ENCODE measurements at regions not wholly inside any gene's neighbourhood (a gene's known extent, or its start where the extent isn't known, plus 50 kb on each side); places are given as distances from the start of the nearest gene placed in this dataset.

- H3K4me3 ChIP-seq: no peak overlapping the region
- H3K36me3 ChIP-seq: no peaks in the 10 kb centered on the region
- DNase-seq (no peak), ATAC-seq (ENCODE audit: low FRiP score in 2 of 2) (no peak)
- no peaks in the 10 kb centered on the region for H3K27me3 ChIP-seq
- H3K9me3 ChIP-seq: no peaks in the 10 kb centered on the region
- TF ChIP-seq EP300 (IDR thresholded peaks at IDR 0.05) (no peak), POLR2AphosphoS5 (IDR thresholded peaks at IDR 0.05) (no peak), POLR2A (IDR thresholded peaks at IDR 0.05) (no peak)
- H3K27ac ChIP-seq: no peak overlapping the region
- no peaks in the 10 kb centered on the region for H3K4me1 ChIP-seq
These were observed 1336.2 kb upstream of the NRXN1 start for GRCh38 chr2:52368141-52368540.

GRCh38 chr2:52365946-52366345, 1334.0 kb upstream of the NRXN1 start:
- DNase-seq: no peak
- Histone ChIP-seq H3K27me3 (no peaks in the 10 kb centered on the region), H3K9me3 (no peaks in the 10 kb centered on the region), H3K4me3 (no peak overlapping the region), H3K36me3 (no peaks in the 10 kb centered on the region), H3K4me1 (no peaks in the 10 kb centered on the region), H3K27ac (no peak overlapping the region)
- TF ChIP-seq POLR2A (IDR thresholded peaks at IDR 0.05): no peak
- no peak for TF ChIP-seq EP300 (IDR thresholded peaks at IDR 0.05)
- TF ChIP-seq POLR2AphosphoS5 (IDR thresholded peaks at IDR 0.05): no peak
- TF ChIP-seq CTCF (IDR thresholded peaks at IDR 0.05): no peak
- ATAC-seq (ENCODE audit: low FRiP score in 2 of 2): no peak
- WGBS, 2 donors: 66 to 75% methylated on average over 2 of the region's 2 CpGs

GRCh38 chr2:52356556-52356955, 1324.6 kb upstream of the NRXN1 start:
- WGBS, 2 donors: 17 to 26% methylated on average over 2 of the region's 2 CpGs
- DNase-seq (no peak), ATAC-seq (ENCODE audit: low FRiP score in 2 of 2) (no peak)
- H3K36me3 ChIP-seq: no peaks in the 10 kb centered on the region
- no peak overlapping the region for H3K27ac ChIP-seq
- peaks cover 0 to 5% (median 0%) of the 10 kb centered on the region in 4 donors for H3K9me3 ChIP-seq
- H3K4me1 ChIP-seq: no peaks in the 10 kb centered on the region
- H3K4me3 ChIP-seq: no peak overlapping the region
- no peaks in the 10 kb centered on the region for H3K27me3 ChIP-seq
- TF ChIP-seq POLR2A (IDR thresholded peaks at IDR 0.05) (no peak), CTCF (IDR thresholded peaks at IDR 0.05) (no peak), POLR2AphosphoS5 (IDR thresholded peaks at IDR 0.05) (no peak), EP300 (IDR thresholded peaks at IDR 0.05) (no peak)

- Histone ChIP-seq H3K4me3 (no peak overlapping the region), H3K9me3 (no peaks in the 10 kb centered on the region), H3K4me1 (no peaks in the 10 kb centered on the region), H3K36me3 (no peaks in the 10 kb centered on the region), H3K27me3 (no peaks in the 10 kb centered on the region), H3K27ac (no peak overlapping the region)
- ATAC-seq (ENCODE audit: low FRiP score in 2 of 2): no peak
- TF ChIP-seq CTCF (IDR thresholded peaks at IDR 0.05) (no peak), POLR2AphosphoS5 (IDR thresholded peaks at IDR 0.05) (no peak), POLR2A (IDR thresholded peaks at IDR 0.05) (no peak), EP300 (IDR thresholded peaks at IDR 0.05) (no peak)
- 78 to 81% methylated on average over 2 of the region's 2 CpGs for WGBS, 2 donors
- no peak for DNase-seq
These were observed 1315.4 kb upstream of the NRXN1 start for GRCh38 chr2:52347292-52347691.

GRCh38 chr2:52345676-52346075, 1313.7 kb upstream of the NRXN1 start:
- TF ChIP-seq POLR2A (IDR thresholded peaks at IDR 0.05) (no peak), POLR2AphosphoS5 (IDR thresholded peaks at IDR 0.05) (no peak), CTCF (IDR thresholded peaks at IDR 0.05) (no peak), EP300 (IDR thresholded peaks at IDR 0.05) (no peak)
- H3K36me3 ChIP-seq: no peaks in the 10 kb centered on the region
- no peaks in the 10 kb centered on the region for H3K27me3 ChIP-seq
- ATAC-seq (ENCODE audit: low FRiP score in 2 of 2): no peak
- no peaks in the 10 kb centered on the region for H3K4me1 ChIP-seq
- H3K4me3 ChIP-seq: no peak overlapping the region
- no peak for DNase-seq
- WGBS, 2 donors: 74 to 80% methylated on average over 4 of the region's 4 CpGs
- no peak overlapping the region for H3K27ac ChIP-seq
- no peaks in the 10 kb centered on the region for H3K9me3 ChIP-seq
